Activated CD4-positive, alpha-beta T cell treated with anti-CD3 and anti-CD28 coated beads for 36 hours (primary cell): ENCODE measurements at regions not wholly inside any gene's neighbourhood (a gene's known extent, or its start where the extent isn't known, plus 50 kb on each side); places are given as distances from the start of the nearest gene placed in this dataset.

Experiments
- ATAC-seq: fragments of 200-7000 bp; cut with Tn5 transposase; one replicate; pipeline ENCODE4 v1.10.0; 2021; ENCODE audit warnings: mild to moderate bottlenecking, moderate library complexity
- CTCF ChIA-PET: fragments of 350-600 bp; sonication (Branson Sonifier 250); formaldehyde crosslinking; loops from one replicate; lab custom pipeline; 2021; ENCODE audit warnings: antibody characterized with exemption; lab: Charles Lee
- POLR2A ChIA-PET: fragments of 350-600 bp; sonication (Branson Sonifier 250); formaldehyde crosslinking; loops from one replicate; lab custom pipeline; 2021; ENCODE audit warnings: antibody characterized with exemption, inconsistent platforms; lab: Charles Lee
- DNase-seq: peaks from one replicate; pipeline ENCODE4 v3.0.0-alpha.2; 2020
- H3K27ac Mint-ChIP-seq: one replicate; pipeline ENCODE4 v1.8.0; 2021; ENCODE audit warnings: mixed read lengths
- H3K27me3 Mint-ChIP-seq: one replicate; pipeline ENCODE4 v1.8.0; 2021; ENCODE audit warnings: mixed read lengths
- H3K36me3 Mint-ChIP-seq: one replicate; pipeline ENCODE4 v1.8.0; 2021; ENCODE audit warnings: low read depth, mixed read lengths
- H3K4me1 Mint-ChIP-seq: one replicate; pipeline ENCODE4 v1.8.0; 2021; ENCODE audit warnings: mixed read lengths
- H3K4me3 Mint-ChIP-seq: one replicate; pipeline ENCODE4 v1.8.0; 2021; ENCODE audit warnings: mild to moderate bottlenecking, moderate library complexity, mixed read lengths
- H3K9me3 Mint-ChIP-seq: one replicate; pipeline ENCODE4 v1.8.0; 2021; ENCODE audit warnings: low read depth, mixed read lengths
- intact Hi-C, 2 experiments: fragments of 100-400 bp; cut with DNase I in 1 of 2; cut with micrococcal nuclease in 1 of 2; formaldehyde crosslinking; loops; one replicate each; pipeline versions ENCODE4 v1.14.2 to v1.15.1; 2022 to 2024; cut with DNase I, micrococcal nuclease

- DNase-seq (no peak), ATAC-seq (no peak)
- intact Hi-C loops: no loop called here
- H3K9me3 Mint-ChIP-seq: peaks cover 5% of the 10 kb centered on the region
- no peaks in the 10 kb centered on the region for H3K4me1 Mint-ChIP-seq
- no peaks in the 10 kb centered on the region for H3K27me3 Mint-ChIP-seq
- H3K36me3 Mint-ChIP-seq: no peaks in the 10 kb centered on the region
- POLR2A ChIA-PET: no interaction called here
- no peak overlapping the region for H3K27ac Mint-ChIP-seq
- no peak overlapping the region for H3K4me3 Mint-ChIP-seq
- CTCF ChIA-PET: no interaction called here
These were observed 235.3 kb downstream of the BTBD3 start for GRCh38 chr20:12152996-12153395.

GRCh38 chr20:12153628-12154027, 235.9 kb downstream of the BTBD3 start:
- ATAC-seq: no peak
- H3K4me3 Mint-ChIP-seq: no peak overlapping the region
- ChIA-PET POLR2A (no interaction called here), CTCF (interaction anchor here (0.6 kb wide), 1 partner anchor 475 kb away, joined by 3 read pairs; no protein-coding TSS in a partner anchor)
- intact Hi-C loops: no loop called here
- no peaks in the 10 kb centered on the region for H3K4me1 Mint-ChIP-seq
- H3K9me3 Mint-ChIP-seq: peaks cover 2% of the 10 kb centered on the region
- H3K27ac Mint-ChIP-seq: no peak overlapping the region
- H3K27me3 Mint-ChIP-seq: no peaks in the 10 kb centered on the region
- no peak for DNase-seq
- no peaks in the 10 kb centered on the region for H3K36me3 Mint-ChIP-seq

- peaks cover 2% of the 10 kb centered on the region for H3K9me3 Mint-ChIP-seq
- H3K36me3 Mint-ChIP-seq: no peaks in the 10 kb centered on the region
- intact Hi-C loops: no loop called here
- ATAC-seq (no peak), DNase-seq (no peak)
- H3K27me3 Mint-ChIP-seq: no peaks in the 10 kb centered on the region
- H3K4me3 Mint-ChIP-seq: no peak overlapping the region
- H3K4me1 Mint-ChIP-seq: no peaks in the 10 kb centered on the region
- POLR2A ChIA-PET: no interaction called here
- CTCF ChIA-PET: interaction anchor here (0.7 kb wide), 1 partner anchor 244 kb away, joined by 3 read pairs; no protein-coding TSS in a partner anchor
- H3K27ac Mint-ChIP-seq: no peak overlapping the region
These were observed 238.6 kb downstream of the BTBD3 start for GRCh38 chr20:12156252-12156651.

GRCh38 chr20:12159261-12159660, 241.6 kb downstream of the BTBD3 start:
- Mint-ChIP-seq H3K4me3 (no peak overlapping the region), H3K27me3 (no peaks in the 10 kb centered on the region), H3K4me1 (no peaks in the 10 kb centered on the region), H3K36me3 (no peaks in the 10 kb centered on the region), H3K9me3 (peaks cover 8% of the 10 kb centered on the region), H3K27ac (no peak overlapping the region)
- intact Hi-C loops: no loop called here
- DNase-seq: no peak
- ChIA-PET CTCF (no interaction called here), POLR2A (no interaction called here)
- no peak for ATAC-seq

GRCh38 chr20:12161734-12162133, 244.0 kb downstream of the BTBD3 start:
- ChIA-PET POLR2A (no interaction called here), CTCF (no interaction called here)
- Mint-ChIP-seq H3K4me1 (no peaks in the 10 kb centered on the region), H3K9me3 (peaks cover 6% of the 10 kb centered on the region), H3K27ac (no peak overlapping the region), H3K36me3 (no peaks in the 10 kb centered on the region), H3K4me3 (no peak overlapping the region), H3K27me3 (no peaks in the 10 kb centered on the region)
- DNase-seq (no peak), ATAC-seq (no peak)
- intact Hi-C loops: no loop called here

- Mint-ChIP-seq H3K36me3 (no peaks in the 10 kb centered on the region), H3K4me3 (no peak overlapping the region), H3K4me1 (no peaks in the 10 kb centered on the region), H3K9me3 (peaks cover 18% of the 10 kb centered on the region), H3K27ac (no peak overlapping the region), H3K27me3 (no peaks in the 10 kb centered on the region)
- intact Hi-C loops: no loop called here
- ChIA-PET POLR2A (interaction anchor here (0.5 kb wide), 1 partner anchor 9 kb away, joined by 3 read pairs; no protein-coding TSS in a partner anchor), CTCF (no interaction called here)
- ATAC-seq (no peak), DNase-seq (no peak)
These were observed 248.5 kb downstream of the BTBD3 start for GRCh38 chr20:12166053-12166717.

GRCh38 chr20:12170406-12170805, 252.7 kb downstream of the BTBD3 start:
- Mint-ChIP-seq H3K36me3 (no peaks in the 10 kb centered on the region), H3K27ac (no peak overlapping the region), H3K4me1 (no peaks in the 10 kb centered on the region), H3K9me3 (peaks cover 21% of the 10 kb centered on the region), H3K27me3 (no peaks in the 10 kb centered on the region), H3K4me3 (no peak overlapping the region)
- intact Hi-C loops: no loop called here
- ATAC-seq: no peak
- POLR2A ChIA-PET: no interaction called here
- CTCF ChIA-PET: no interaction called here
- no peak for DNase-seq

- no peak overlapping the region for H3K27ac Mint-ChIP-seq
- H3K4me3 Mint-ChIP-seq: no peak overlapping the region
- H3K4me1 Mint-ChIP-seq: no peaks in the 10 kb centered on the region
- ChIA-PET POLR2A (no interaction called here), CTCF (no interaction called here)
- H3K9me3 Mint-ChIP-seq: peaks cover 22% of the 10 kb centered on the region
- ATAC-seq (no peak), DNase-seq (no peak)
- H3K27me3 Mint-ChIP-seq: no peaks in the 10 kb centered on the region
- H3K36me3 Mint-ChIP-seq: no peaks in the 10 kb centered on the region
- intact Hi-C loops: no loop called here
These were observed 254.3 kb downstream of the BTBD3 start for GRCh38 chr20:12171923-12172524.

GRCh38 chr20:12173347-12174012, 255.8 kb downstream of the BTBD3 start:
- intact Hi-C loops: no loop called here
- Mint-ChIP-seq H3K27me3 (no peaks in the 10 kb centered on the region), H3K27ac (no peak overlapping the region), H3K9me3 (peaks cover 17% of the 10 kb centered on the region), H3K4me3 (no peak overlapping the region), H3K4me1 (no peaks in the 10 kb centered on the region), H3K36me3 (no peaks in the 10 kb centered on the region)
- DNase-seq: no peak
- POLR2A ChIA-PET: no interaction called here
- CTCF ChIA-PET: no interaction called here
- ATAC-seq: no peak

- Mint-ChIP-seq H3K4me1 (no peaks in the 10 kb centered on the region), H3K27ac (no peak overlapping the region), H3K36me3 (no peaks in the 10 kb centered on the region), H3K9me3 (peaks cover 10% of the 10 kb centered on the region), H3K4me3 (no peak overlapping the region), H3K27me3 (no peaks in the 10 kb centered on the region)
- intact Hi-C loops: no loop called here
- ChIA-PET CTCF (no interaction called here), POLR2A (no interaction called here)
- DNase-seq: no peak
- ATAC-seq: no peak
These were observed 257.8 kb downstream of the BTBD3 start for GRCh38 chr20:12175538-12175937.

- POLR2A ChIA-PET: no interaction called here
- CTCF ChIA-PET: no interaction called here
- H3K4me3 Mint-ChIP-seq: no peak overlapping the region
These were observed 260.1 kb downstream of the BTBD3 start for GRCh38 chr20:12177657-12178293.

More at GRCh38 chr20:12177657-12178293, 260.1 kb downstream of the BTBD3 start:
- Mint-ChIP-seq H3K9me3 (peaks cover 7% of the 10 kb centered on the region), H3K27ac (no peak overlapping the region), H3K27me3 (no peaks in the 10 kb centered on the region), H3K36me3 (no peaks in the 10 kb centered on the region), H3K4me1 (no peaks in the 10 kb centered on the region)
- intact Hi-C loops: no loop called here
- DNase-seq: no peak
- no peak for ATAC-seq
